Neuronal stem cell (in vitro differentiated cells): ENCODE measurements at regions not wholly inside any gene's neighbourhood (a gene's known extent, or its start where the extent isn't known, plus 50 kb on each side); places are given as distances from the start of the nearest gene placed in this dataset.

Experiments
- DNase-seq: peaks from one replicate; pipeline ENCODE4 v3.0.0-alpha.2; 2013; ENCODE audit warnings: low spot score
- H2AFZ ChIP-seq: one replicate; pipeline ENCODE4 v1.6.1; 2013; ENCODE audit warnings: mild to moderate bottlenecking, low read length, inconsistent platforms
- H2AK5ac ChIP-seq: 2 replicates; pipeline ENCODE4 v1.6.1; 2013; ENCODE audit warnings: low read depth, mild to moderate bottlenecking, inconsistent platforms, low read length, moderate library complexity, mixed read lengths
- H2BK120ac ChIP-seq: 2 replicates; pipeline ENCODE4 v1.6.1; 2013; ENCODE audit warnings: low read depth, mild to moderate bottlenecking, inconsistent platforms, low read length, moderate library complexity, mixed read lengths
- H2BK12ac ChIP-seq: one replicate; pipeline ENCODE4 v1.6.1; 2013; ENCODE audit warnings: low read length, inconsistent platforms
- H2BK15ac ChIP-seq: 2 replicates; pipeline ENCODE4 v1.6.1; 2013; ENCODE audit warnings: mild to moderate bottlenecking, low read length, inconsistent platforms, mixed read lengths
- H2BK5ac ChIP-seq: one replicate; pipeline ENCODE4 v1.6.1; 2013; ENCODE audit warnings: inconsistent platforms, mild to moderate bottlenecking, low read length, moderate library complexity
- H3K14ac ChIP-seq: one replicate; pipeline ENCODE4 v1.6.1; 2013; ENCODE audit warnings: low read length, inconsistent platforms
- H3K18ac ChIP-seq: 2 replicates; pipeline ENCODE4 v1.6.1; 2013; ENCODE audit warnings: low read length, inconsistent platforms
- H3K23ac ChIP-seq: 2 replicates; pipeline ENCODE4 v1.6.1; 2013; ENCODE audit warnings: low read depth, mild to moderate bottlenecking, mixed read lengths, low read length, inconsistent platforms; ENCODE audit not compliant: poor library complexity
- H3K27ac ChIP-seq: replicated peaks from 3 replicates; pipeline ENCODE4 v1.5.1; 2013; ENCODE audit warnings: low read length, inconsistent platforms
- H3K27me3 ChIP-seq, 3 experiments: 2 replicates each; pipeline ENCODE4 v1.6.1; 2013; ENCODE audit warnings: low read length in 3 of 3, mild to moderate bottlenecking in 2 of 3, inconsistent platforms in 1 of 3, low read depth in 1 of 3, mixed read lengths in 1 of 3, moderate library complexity in 1 of 3; ENCODE audit not compliant: control insufficient read depth in 3 of 3, insufficient read depth in 3 of 3
- H3K36me3 ChIP-seq, 2 donors: replicated peaks in 1 of 2; 2 replicates each; pipeline ENCODE4 v1.6.1; 2013; ENCODE audit warnings: low read length in 2 of 2; ENCODE audit not compliant: control insufficient read depth in 2 of 2, insufficient read depth in 2 of 2
- H3K4ac ChIP-seq: 2 replicates; pipeline ENCODE4 v1.6.1; 2013; ENCODE audit warnings: inconsistent platforms, mild to moderate bottlenecking, low read length, moderate library complexity
- H3K4me1 ChIP-seq, 2 donors: 1 replicate in 1 of 2; 2 replicates in 1 of 2; pipeline ENCODE4 v1.6.1; 2013; ENCODE audit warnings: low read length in 2 of 2, low read depth in 1 of 2; ENCODE audit not compliant: control insufficient read depth in 2 of 2, insufficient read depth in 1 of 2
- H3K4me2 ChIP-seq: one replicate; pipeline ENCODE4 v1.6.1; 2013; ENCODE audit warnings: mild to moderate bottlenecking, low read length, inconsistent platforms; ENCODE audit not compliant: insufficient read depth, poor library complexity, severe bottlenecking
- H3K4me3 ChIP-seq, 2 donors: 2 replicates each; pipeline ENCODE4 v1.5.1; 2013; ENCODE audit warnings: low read length in 2 of 2, mild to moderate bottlenecking in 2 of 2, inconsistent platforms in 1 of 2, moderate library complexity in 1 of 2
- H3K79me1 ChIP-seq: one replicate; pipeline ENCODE4 v1.6.1; 2013; ENCODE audit warnings: low read depth, mild to moderate bottlenecking, inconsistent platforms, low read length, moderate library complexity
- H3K9ac ChIP-seq: one replicate; pipeline ENCODE4 v1.6.1; 2013; ENCODE audit warnings: mild to moderate bottlenecking, low read depth, low read length, inconsistent platforms; ENCODE audit not compliant: poor library complexity
- H3K9me3 ChIP-seq, 2 donors: replicated peaks in 1 of 2; 2 replicates each; pipeline versions ENCODE3 to v1.6.1; 2013; ENCODE audit warnings: low read length in 2 of 2, mild to moderate bottlenecking in 2 of 2, inconsistent platforms in 1 of 2, low read depth in 1 of 2, mixed read lengths in 1 of 2, moderate library complexity in 1 of 2; ENCODE audit not compliant: control insufficient read depth in 2 of 2, insufficient read depth in 1 of 2
- H4K8ac ChIP-seq: one replicate; pipeline ENCODE4 v1.6.1; 2013; ENCODE audit warnings: low read depth, mild to moderate bottlenecking, inconsistent platforms, low read length, moderate library complexity
- H4K91ac ChIP-seq: one replicate; pipeline ENCODE4 v1.6.1; 2013; ENCODE audit warnings: low read length, low read depth, mild to moderate bottlenecking, inconsistent platforms; ENCODE audit not compliant: poor library complexity
- WGBS, 2 donors: extraction: QIAGEN DNeasy Blood & Tissue Kit; methylation state at CpG; one replicate each; pipeline ENCODE4 v1.1.7; 2013; ENCODE audit warnings: missing lambda C conversion rate in 2 of 2, mixed read lengths in 1 of 2; ENCODE audit not compliant: insufficient read length in 2 of 2, insufficient replicate concordance in 1 of 2; ENCODE audit errors: extremely low coverage in 2 of 2; 5-methylcytosine and 5-hydroxymethylcytosine counted together

- no peak overlapping the region for H2BK120ac ChIP-seq
- no peak overlapping the region for H3K4me3 ChIP-seq
- H3K4ac ChIP-seq = no peak overlapping the region
- H3K23ac ChIP-seq = no peak overlapping the region
- H3K36me3 ChIP-seq = no peaks in the 10 kb centered on the region
- no peak overlapping the region for H3K18ac ChIP-seq
- WGBS, 2 donors = no CpG with 5 or more reads among the region's 2 CpGs
- H4K91ac ChIP-seq = no peak overlapping the region
- H2BK12ac ChIP-seq = no peak overlapping the region
- no peak overlapping the region for H2BK5ac ChIP-seq
- H3K27me3 ChIP-seq = no peaks in the 10 kb centered on the region
- no peak overlapping the region for H3K14ac ChIP-seq
- H3K4me1 ChIP-seq = peaks cover 0 to 2% of the 10 kb centered on the region in 2 donors
- H2AK5ac ChIP-seq = no peak overlapping the region
- H2BK15ac ChIP-seq = no peak overlapping the region
- H3K9me3 ChIP-seq = no peaks in the 10 kb centered on the region
- no peak overlapping the region for H4K8ac ChIP-seq
- H3K27ac ChIP-seq = no peak overlapping the region
- no peak overlapping the region for H3K4me2 ChIP-seq
- H3K79me1 ChIP-seq = no peaks in the 10 kb centered on the region
- H2AFZ ChIP-seq = no peak overlapping the region
- no peak for DNase-seq
- no peak overlapping the region for H3K9ac ChIP-seq
These were observed 1524.3 kb upstream of the B3GALT2 start for GRCh38 chr1:194710671-194711070.

- Histone ChIP-seq H3K9me3 (no peaks in the 10 kb centered on the region), H4K91ac (no peak overlapping the region), H2BK120ac (no peak overlapping the region), H3K36me3 (no peaks in the 10 kb centered on the region), H3K23ac (no peak overlapping the region), H2BK12ac (no peak overlapping the region), H2AK5ac (no peak overlapping the region), H2BK5ac (no peak overlapping the region), H3K4ac (no peak overlapping the region), H3K27me3 (no peaks in the 10 kb centered on the region), H3K9ac (no peak overlapping the region), H3K4me2 (no peak overlapping the region), H3K14ac (no peak overlapping the region), H4K8ac (no peak overlapping the region), H3K18ac (no peak overlapping the region), H3K79me1 (no peaks in the 10 kb centered on the region), H3K4me3 (no peak overlapping the region), H3K27ac (no peak overlapping the region), H2AFZ (peak overlapping the region; percentile 36), H3K4me1 (peaks cover 0 to 2% of the 10 kb centered on the region in 2 donors), H2BK15ac (no peak overlapping the region)
- no peak for DNase-seq
- WGBS, 2 donors = no CpG with 5 or more reads among the region's 3 CpGs
These were observed 1523.0 kb upstream of the B3GALT2 start for GRCh38 chr1:194709439-194709838.

- H2AK5ac ChIP-seq = no peak overlapping the region
- no peak overlapping the region for H2BK120ac ChIP-seq
- no peak overlapping the region for H3K4ac ChIP-seq
- no peak overlapping the region for H2BK12ac ChIP-seq
- no peak for DNase-seq
- no peak overlapping the region for H3K4me3 ChIP-seq
- no CpG with 5 or more reads among the region's 6 CpGs for WGBS, 2 donors
- H3K27ac ChIP-seq = no peak overlapping the region
- no peak overlapping the region for H3K23ac ChIP-seq
- no peak overlapping the region for H3K14ac ChIP-seq
- no peak overlapping the region for H2BK5ac ChIP-seq
- no peak overlapping the region for H3K9ac ChIP-seq
- H3K4me2 ChIP-seq = no peak overlapping the region
- no peaks in the 10 kb centered on the region for H3K36me3 ChIP-seq
- H3K9me3 ChIP-seq = no peaks in the 10 kb centered on the region
- peaks cover 0 to 2% of the 10 kb centered on the region in 2 donors for H3K4me1 ChIP-seq
- H4K91ac ChIP-seq = no peak overlapping the region
- no peak overlapping the region for H3K18ac ChIP-seq
- H3K27me3 ChIP-seq = no peaks in the 10 kb centered on the region
- H2AFZ ChIP-seq = peak overlapping the region; percentile 9
- no peaks in the 10 kb centered on the region for H3K79me1 ChIP-seq
- no peak overlapping the region for H2BK15ac ChIP-seq
- H4K8ac ChIP-seq = no peak overlapping the region
These were observed 1520.7 kb upstream of the B3GALT2 start for GRCh38 chr1:194707074-194707473.

GRCh38 chr1:194705123-194705854 lies 1518.9 kb upstream of the B3GALT2 start:
- WGBS, 2 donors = no CpG with 5 or more reads among the region's 3 CpGs
- H3K79me1 ChIP-seq = no peaks in the 10 kb centered on the region

More at GRCh38 chr1:194705123-194705854, 1518.9 kb upstream of the B3GALT2 start:
- Histone ChIP-seq H2AK5ac (no peak overlapping the region), H2BK5ac (no peak overlapping the region), H3K9me3 (no peaks in the 10 kb centered on the region), H3K36me3 (no peaks in the 10 kb centered on the region), H3K14ac (no peak overlapping the region), H2BK12ac (no peak overlapping the region), H4K91ac (no peak overlapping the region), H3K4me1 (peaks cover 0 to 2% of the 10 kb centered on the region in 2 donors), H2AFZ (peak overlapping the region; percentile 66), H3K4ac (no peak overlapping the region), H3K27ac (no peak overlapping the region), H4K8ac (no peak overlapping the region), H3K4me2 (no peak overlapping the region), H3K4me3 (no peak overlapping the region), H3K9ac (no peak overlapping the region), H3K27me3 (no peaks in the 10 kb centered on the region), H3K18ac (no peak overlapping the region), H2BK15ac (no peak overlapping the region), H2BK120ac (no peak overlapping the region), H3K23ac (no peak overlapping the region)
- DNase-seq = no peak
